ENCODE measurements at regions not wholly inside any gene's neighbourhood (a gene's known extent, or its start where the extent isn't known, plus 50 kb on each side); places are given as distances from the start of the nearest gene placed in this dataset.

- H3K36me3 ChIP-seq (ENCODE audit: control insufficient read depth, insufficient read depth, low read length) = no peaks in the 10 kb centered on the region
- TF ChIP-seq CTCF (conservative IDR thresholded peaks at IDR 0.05) = no peak
- Mint-ChIP-seq H3K9me3 (no peaks in the 10 kb centered on the region), H3K4me3 (no peak overlapping the region), H3K27ac (no peak overlapping the region), H3K27me3 (ENCODE audit: insufficient read depth) (peaks cover 1% of the 10 kb centered on the region), H3K36me3 (ENCODE audit: low read depth) (no peaks in the 10 kb centered on the region), H3K4me1 (no peaks in the 10 kb centered on the region)
- no peaks in the 10 kb centered on the region for H3K27me3 ChIP-seq (ENCODE audit: control insufficient read depth, insufficient read depth, low read length, poor library complexity, severe bottlenecking)
- no peaks in the 10 kb centered on the region for H3K4me1 ChIP-seq (ENCODE audit: control insufficient read depth, insufficient read depth, low read length)
- DNase-seq = no peak
- H3K9ac ChIP-seq (ENCODE audit: extremely low read depth, low read length, poor library complexity, severe bottlenecking) = no peak overlapping the region
- H3K9me3 ChIP-seq (ENCODE audit: control insufficient read depth, low read length) = no peaks in the 10 kb centered on the region
- no peak overlapping the region for H3K27ac ChIP-seq (ENCODE audit: low read depth, low read length)
- no peak overlapping the region for H3K4me3 ChIP-seq (ENCODE audit: low read length)
Observed at GRCh38 chr2:19683556-19683955, 218.2 kb downstream of the TTC32 start.

GRCh38 chr2:19682493-19682892, 219.3 kb downstream of the TTC32 start:
- H3K27ac ChIP-seq (ENCODE audit: low read depth, low read length) = no peak overlapping the region
- H3K36me3 ChIP-seq (ENCODE audit: control insufficient read depth, insufficient read depth, low read length) = no peaks in the 10 kb centered on the region
- no peak for DNase-seq
- Mint-ChIP-seq H3K27me3 (ENCODE audit: insufficient read depth) (peaks cover 1% of the 10 kb centered on the region), H3K4me1 (no peaks in the 10 kb centered on the region), H3K4me3 (no peak overlapping the region), H3K9me3 (no peaks in the 10 kb centered on the region), H3K36me3 (ENCODE audit: low read depth) (no peaks in the 10 kb centered on the region), H3K27ac (no peak overlapping the region)
- no peak overlapping the region for H3K4me3 ChIP-seq (ENCODE audit: low read length)
- H3K27me3 ChIP-seq (ENCODE audit: control insufficient read depth, insufficient read depth, low read length, poor library complexity, severe bottlenecking) = no peaks in the 10 kb centered on the region
- no peaks in the 10 kb centered on the region for H3K4me1 ChIP-seq (ENCODE audit: control insufficient read depth, insufficient read depth, low read length)
- no peak for TF ChIP-seq CTCF (conservative IDR thresholded peaks at IDR 0.05)
- 81 to 100% methylated on average over 1 of the region's 1 CpG for WGBS, 2 experiments (ENCODE audit: insufficient coverage in 1 of 2, insufficient read length in 1 of 2)
- H3K9ac ChIP-seq (ENCODE audit: extremely low read depth, low read length, poor library complexity, severe bottlenecking) = no peak overlapping the region
- H3K9me3 ChIP-seq (ENCODE audit: control insufficient read depth, low read length) = no peaks in the 10 kb centered on the region

- H3K36me3 ChIP-seq (ENCODE audit: control insufficient read depth, insufficient read depth, low read length) = no peaks in the 10 kb centered on the region
- no peaks in the 10 kb centered on the region for H3K27me3 ChIP-seq (ENCODE audit: control insufficient read depth, insufficient read depth, low read length, poor library complexity, severe bottlenecking)
- H3K9ac ChIP-seq (ENCODE audit: extremely low read depth, low read length, poor library complexity, severe bottlenecking) = no peak overlapping the region
- no peak overlapping the region for H3K4me3 ChIP-seq (ENCODE audit: low read length)
- H3K9me3 Mint-ChIP-seq = no peaks in the 10 kb centered on the region
- no peak overlapping the region for H3K4me3 Mint-ChIP-seq
- H3K4me1 ChIP-seq (ENCODE audit: control insufficient read depth, insufficient read depth, low read length) = no peaks in the 10 kb centered on the region
- no peaks in the 10 kb centered on the region for H3K27me3 Mint-ChIP-seq (ENCODE audit: insufficient read depth)
- no peak for TF ChIP-seq CTCF (conservative IDR thresholded peaks at IDR 0.05)
- 74 to 78% methylated on average over 14 to 17 of the region's 17 CpGs for WGBS, 2 experiments (ENCODE audit: insufficient coverage in 1 of 2, insufficient read length in 1 of 2)
- H3K27ac Mint-ChIP-seq = no peak overlapping the region
- H3K27ac ChIP-seq (ENCODE audit: low read depth, low read length) = no peak overlapping the region
- H3K9me3 ChIP-seq (ENCODE audit: control insufficient read depth, low read length) = no peaks in the 10 kb centered on the region
- no peaks in the 10 kb centered on the region for H3K36me3 Mint-ChIP-seq (ENCODE audit: low read depth)
- DNase-seq = no peak
- H3K4me1 Mint-ChIP-seq = no peaks in the 10 kb centered on the region
Observed at GRCh38 chr2:19677825-19678518, 223.8 kb downstream of the TTC32 start.
